ENCODE measurements at regions not wholly inside any gene's neighbourhood (a gene's known extent, or its start where the extent isn't known, plus 50 kb on each side); places are given as distances from the start of the nearest gene placed in this dataset.
A peak's percentile ranks its signal among the peaks of the same experiment; 100 is the strongest.

GRCh38 chr4:129167640-129168260 is 71.8 kb downstream of the C4orf33 start:
- no peaks in the 10 kb centered on the region for H3K9me3 ChIP-seq
- peak in 1 of 2 experiments; percentile 30 for TF ChIP-seq CTCF (IDR thresholded peaks at IDR 0.05; ENCODE audit: insufficient read depth in 1 of 2, low read depth in 1 of 2, low read length in 1 of 2, severe bottlenecking in 1 of 2, unreplicated experiment in 1 of 2)
- intact Hi-C loops (cut with micrococcal nuclease; ENCODE audit: unreplicated experiment), result loop anchor here (1.0 kb wide), 1 partner anchor 124 kb away; no protein-coding TSS in a partner anchor
- peak in 1 of 2 experiments; percentile 14 for DNase-seq
- CTCF ChIA-PET, result interaction anchor here (1.1 kb wide), 1 partner anchor 9 kb away, joined by 5 read pairs; no protein-coding TSS in a partner anchor
- H3K27me3 ChIP-seq (replicated peaks; ENCODE audit: control insufficient read depth, insufficient read depth, low read length), result no peaks in the 10 kb centered on the region
- H3K4me3 Mint-ChIP-seq (ENCODE audit: unreplicated experiment), result no peak overlapping the region
- no peaks in the 10 kb centered on the region for H3K36me3 Mint-ChIP-seq (ENCODE audit: insufficient read depth, unreplicated experiment)
- peaks cover 18% of the 10 kb centered on the region for H3K27me3 Mint-ChIP-seq (ENCODE audit: insufficient read depth, unreplicated experiment)
- no peaks in the 10 kb centered on the region for H3K9me3 Mint-ChIP-seq (ENCODE audit: unreplicated experiment)
- BruUV-seq (replicated peaks), result no TSS peak
- H3K4me1 ChIP-seq, result no peaks in the 10 kb centered on the region
- no peak overlapping the region for H3K27ac Mint-ChIP-seq (ENCODE audit: unreplicated experiment)
- POLR2A ChIA-PET, result no interaction called here
- no peaks in the 10 kb centered on the region for H3K36me3 ChIP-seq (ENCODE audit: control insufficient read depth, insufficient read depth, low read length)
- no peaks in the 10 kb centered on the region for H3K4me1 Mint-ChIP-seq (ENCODE audit: low read depth, unreplicated experiment)
- H3K4me3 ChIP-seq (ENCODE audit: low read depth, low read length), result no peak overlapping the region

GRCh38 chr4:129172181-129172580 is 76.2 kb downstream of the C4orf33 start:
- no peak for DNase-seq
- intact Hi-C loops (cut with micrococcal nuclease; ENCODE audit: unreplicated experiment), result no loop called here
- no peaks in the 10 kb centered on the region for H3K4me1 Mint-ChIP-seq (ENCODE audit: low read depth, unreplicated experiment)

GRCh38 chr4:129176864-129177263 is 80.9 kb downstream of the C4orf33 start:
- H3K4me1 ChIP-seq, result no peaks in the 10 kb centered on the region
- Mint-ChIP-seq H3K4me1 (ENCODE audit: low read depth, unreplicated experiment) (no peaks in the 10 kb centered on the region), H3K36me3 (ENCODE audit: insufficient read depth, unreplicated experiment) (no peaks in the 10 kb centered on the region), H3K4me3 (ENCODE audit: unreplicated experiment) (no peak overlapping the region), H3K9me3 (ENCODE audit: unreplicated experiment) (no peaks in the 10 kb centered on the region), H3K27me3 (ENCODE audit: insufficient read depth, unreplicated experiment) (no peaks in the 10 kb centered on the region), H3K27ac (ENCODE audit: unreplicated experiment) (no peak overlapping the region)
- intact Hi-C loops (cut with micrococcal nuclease; ENCODE audit: unreplicated experiment), result no loop called here
- no peak for DNase-seq
- TF ChIP-seq CTCF (IDR thresholded peaks at IDR 0.05; ENCODE audit: insufficient read depth in 1 of 2, low read depth in 1 of 2, low read length in 1 of 2, severe bottlenecking in 1 of 2, unreplicated experiment in 1 of 2), result no peak
- H3K4me3 ChIP-seq (ENCODE audit: low read depth, low read length), result no peak overlapping the region
- no peaks in the 10 kb centered on the region for H3K9me3 ChIP-seq
- no peaks in the 10 kb centered on the region for H3K27me3 ChIP-seq (replicated peaks; ENCODE audit: control insufficient read depth, insufficient read depth, low read length)
- CTCF ChIA-PET, result interaction anchor here (0.9 kb wide), 1 partner anchor 9 kb away, joined by 5 read pairs; no protein-coding TSS in a partner anchor
- BruUV-seq (replicated peaks), result no TSS peak
- H3K36me3 ChIP-seq (ENCODE audit: control insufficient read depth, insufficient read depth, low read length), result no peaks in the 10 kb centered on the region
- POLR2A ChIA-PET, result no interaction called here

More at GRCh38 chr4:129172181-129172580, 76.2 kb downstream of the C4orf33 start:
- no peak for TF ChIP-seq CTCF (IDR thresholded peaks at IDR 0.05; ENCODE audit: insufficient read depth in 1 of 2, low read depth in 1 of 2, low read length in 1 of 2, severe bottlenecking in 1 of 2, unreplicated experiment in 1 of 2)
- POLR2A ChIA-PET, result no interaction called here
- Histone ChIP-seq H3K36me3 (ENCODE audit: control insufficient read depth, insufficient read depth, low read length) (no peaks in the 10 kb centered on the region), H3K4me1 (no peaks in the 10 kb centered on the region), H3K4me3 (ENCODE audit: low read depth, low read length) (no peak overlapping the region), H3K27me3 (replicated peaks; ENCODE audit: control insufficient read depth, insufficient read depth, low read length) (no peaks in the 10 kb centered on the region), H3K9me3 (no peaks in the 10 kb centered on the region)
- BruUV-seq (replicated peaks), result no TSS peak
- Mint-ChIP-seq H3K4me3 (ENCODE audit: unreplicated experiment) (no peak overlapping the region), H3K9me3 (ENCODE audit: unreplicated experiment) (no peaks in the 10 kb centered on the region), H3K36me3 (ENCODE audit: insufficient read depth, unreplicated experiment) (no peaks in the 10 kb centered on the region), H3K27ac (ENCODE audit: unreplicated experiment) (no peak overlapping the region), H3K27me3 (ENCODE audit: insufficient read depth, unreplicated experiment) (peaks cover 10% of the 10 kb centered on the region)
- CTCF ChIA-PET, result no interaction called here

Data from Caco-2 (cell line).